ENCODE measurements at regions not wholly inside any gene's neighbourhood (a gene's known extent, or its start where the extent isn't known, plus 50 kb on each side); places are given as distances from the start of the nearest gene placed in this dataset.

- Histone ChIP-seq H3K36me3 (ENCODE audit: control insufficient read depth in 2 of 2, extremely low read depth in 1 of 2, insufficient read depth in 2 of 2, low read length in 2 of 2) (no peaks in the 10 kb centered on the region), H3K4me3 (replicated peaks in 1 of 3; ENCODE audit: insufficient read depth in 1 of 3, low read depth in 1 of 3, low read length in 3 of 3) (no peak overlapping the region), H3K9ac (replicated peaks; ENCODE audit: extremely low read depth, insufficient read depth, low read length) (no peak overlapping the region), H3K27ac (ENCODE audit: insufficient read depth, low read depth, low read length) (no peak overlapping the region), H4K20me1 (replicated peaks; ENCODE audit: control insufficient read depth, extremely low read depth, insufficient read depth, low read length) (no peaks in the 10 kb centered on the region), H3K4me2 (ENCODE audit: insufficient read depth, low read length) (no peak overlapping the region), H3K79me2 (ENCODE audit: control insufficient read depth, insufficient read depth, low read length) (no peaks in the 10 kb centered on the region), H2AFZ (ENCODE audit: low read depth, low read length) (no peak overlapping the region), H3K4me1 (ENCODE audit: control insufficient read depth, extremely low read depth, insufficient read depth, low read length) (no peaks in the 10 kb centered on the region), H3K9me3 (replicated peaks; ENCODE audit: control insufficient read depth, insufficient read depth, low read length) (no peaks in the 10 kb centered on the region), H3K27me3 (ENCODE audit: control insufficient read depth in 2 of 2, insufficient read depth in 2 of 2, low read length in 2 of 2) (no peaks in the 10 kb centered on the region), H3K9me1 (replicated peaks; ENCODE audit: control insufficient read depth, extremely low read depth, insufficient read depth, low read length) (no peaks in the 10 kb centered on the region)
- intact Hi-C loops (cut with micrococcal nuclease) (no loop called here), dilution Hi-C loops (cut with MboI; ENCODE audit: extremely low pct_ligation_motif_present, low sequenced_read_pairs) (no loop called here)
- POLR2A ChIA-PET, result no interaction called here
- FAIRE-seq (no peak), DNase-seq (ENCODE audit: low read depth, low spot score) (no peak)
- no TSS peak for BruUV-seq (replicated peaks)
- TF ChIP-seq MAX (IDR thresholded peaks at IDR 0.05; ENCODE audit: insufficient read depth, insufficient read length), result no peak
- TF ChIP-seq MYC (IDR thresholded peaks at IDR 0.05; ENCODE audit: low read depth, low read length), result no peak
- TF ChIP-seq POLR2A (IDR thresholded peaks at IDR 0.05; ENCODE audit: low read depth, low read length), result no peak
- TF ChIP-seq JUN (IDR thresholded peaks at IDR 0.05; ENCODE audit: borderline replicate concordance, insufficient read depth, insufficient read length, low read depth), result no peak
- TF ChIP-seq CTCF (IDR thresholded peaks at IDR 0.05; ENCODE audit: extremely low read depth in 1 of 2, insufficient read depth in 1 of 2, low read depth in 1 of 2, low read length in 2 of 2), result no peak
- TF ChIP-seq FOS (IDR thresholded peaks at IDR 0.05; ENCODE audit: borderline replicate concordance, insufficient read depth, low read length), result no peak
- no peak for TF ChIP-seq GATA2 (IDR thresholded peaks at IDR 0.05; ENCODE audit: insufficient read depth, insufficient read length, low read depth, low read length)
- CTCF ChIA-PET, result no interaction called here
Observed at GRCh38 chr5:110032376-110032775, 342.6 kb downstream of the MAN2A1 start.

Data from endothelial cell of umbilical vein (primary cell).